Sigmoid colon (tissue), 6 donors: ENCODE measurements at regions not wholly inside any gene's neighbourhood (a gene's known extent, or its start where the extent isn't known, plus 50 kb on each side); places are given as distances from the start of the nearest gene placed in this dataset.
A peak's percentile ranks its signal among the peaks of the same experiment; 100 is the strongest.

Source experiments
- DNase-seq: peaks from one replicate; pipeline ENCODE4 v3.0.0-alpha.2; 2019
- H3K27ac ChIP-seq, 4 donors: fragments of 200-600 bp; sonication (generic); one replicate each; pipeline ENCODE4 v1.5.1; 2016 to 2019; ENCODE audit warnings: mild to moderate bottlenecking in 1 of 4
- H3K27me3 ChIP-seq, 3 donors: fragments of 200-600 bp; sonication (generic); one replicate each; pipeline ENCODE4 v1.5.1; 2019; ENCODE audit warnings: mild to moderate bottlenecking in 1 of 3
- H3K36me3 ChIP-seq, 4 donors: fragments of 200-600 bp; sonication (generic); one replicate each; pipeline ENCODE4 v1.5.1; 2016 to 2019
- H3K4me1 ChIP-seq, 4 donors: fragments of 200-600 bp; sonication (generic); one replicate each; pipeline ENCODE4 v1.5.1; 2017 to 2019
- H3K4me3 ChIP-seq, 4 donors: fragments of 200-600 bp; sonication (generic); one replicate each; pipeline ENCODE4 v1.5.1; 2017 to 2019; ENCODE audit warnings: mild to moderate bottlenecking in 2 of 4, moderate library complexity in 1 of 4
- H3K9me3 ChIP-seq, 4 donors: fragments of 200-600 bp in 3 of 4; sonication (generic) in 3 of 4; one replicate each; pipeline versions ENCODE4 v1.5.1 to v1.6.1; 2013 to 2019
- EP300 ChIP-seq, 4 donors: sonication (generic); formaldehyde crosslinking; IDR thresholded peaks; one replicate each; pipeline ENCODE4 v1.6.1; 2017; ENCODE audit warnings: antibody characterized with exemption in 4 of 4
- POLR2A ChIP-seq, 2 donors: fragments of 450-650 bp; IDR thresholded peaks; one replicate each; pipeline ENCODE4 v1.6.1; 2016; ENCODE audit warnings: antibody characterized with exemption in 2 of 2, mild to moderate bottlenecking in 2 of 2, moderate library complexity in 2 of 2
- POLR2AphosphoS5 ChIP-seq, 4 donors: sonication (generic); formaldehyde crosslinking; IDR thresholded peaks; one replicate each; pipeline ENCODE4 v1.6.1; 2017; ENCODE audit warnings: antibody characterized with exemption in 4 of 4
- WGBS, 2 donors: extraction: QIAGEN DNeasy Blood & Tissue Kit; methylation state at CpG; one replicate each; pipeline ENCODE4 v1.1.7; 2013; 5-methylcytosine and 5-hydroxymethylcytosine counted together
- intact Hi-C: fragments of 100-400 bp; cut with DNase I; formaldehyde crosslinking; loops from one replicate; pipeline ENCODE4 v1.15.1; 2023
- TF ChIP-seq, protein P1 (sequence below), 4 experiments: fragments of 450-650 bp in 3 of 4; fragments of 200-600 bp in 1 of 4; IDR thresholded peaks; one replicate each; pipeline ENCODE4 v1.5.1; 2016 to 2019; ENCODE audit warnings: antibody characterized with exemption in 4 of 4, mild to moderate bottlenecking in 3 of 4, moderate library complexity in 2 of 4
- donor health status: healthy with polysubstance abuse.
- donor health status: healthy.

DNA sequence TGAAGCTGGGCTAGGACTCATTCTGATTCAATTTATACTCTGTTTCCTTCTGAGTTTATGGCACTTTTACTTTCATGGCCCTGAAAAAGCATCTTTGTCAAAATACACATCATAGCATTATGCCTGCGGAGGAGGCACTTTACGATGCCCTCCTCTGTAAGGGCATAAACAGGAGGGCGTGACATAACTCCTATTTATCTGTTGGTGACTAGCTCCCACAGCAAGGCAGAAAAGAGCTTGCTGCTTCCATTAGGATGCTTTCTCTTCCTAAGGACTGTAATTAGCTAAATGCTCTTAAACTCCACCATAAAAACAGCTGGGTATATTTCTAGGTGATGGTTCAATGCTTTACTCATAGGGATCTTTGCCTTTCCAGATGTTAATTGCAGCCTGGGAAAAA lies 315.2 kb upstream of the GHITM start:
- Histone ChIP-seq H3K27me3 (no peaks in the 10 kb centered on the region), H3K27ac (no peak overlapping the region), H3K36me3 (no peaks in the 10 kb centered on the region), H3K4me3 (no peak overlapping the region), H3K4me1 (no peaks in the 10 kb centered on the region), H3K9me3 (no peaks in the 10 kb centered on the region)
- intact Hi-C loops, result no loop called here
- TF ChIP-seq POLR2AphosphoS5 (IDR thresholded peaks at IDR 0.05) (no peak), EP300 (IDR thresholded peaks at IDR 0.05) (no peak), POLR2A (IDR thresholded peaks at IDR 0.05) (no peak)
- TF ChIP-seq, protein P1, sequence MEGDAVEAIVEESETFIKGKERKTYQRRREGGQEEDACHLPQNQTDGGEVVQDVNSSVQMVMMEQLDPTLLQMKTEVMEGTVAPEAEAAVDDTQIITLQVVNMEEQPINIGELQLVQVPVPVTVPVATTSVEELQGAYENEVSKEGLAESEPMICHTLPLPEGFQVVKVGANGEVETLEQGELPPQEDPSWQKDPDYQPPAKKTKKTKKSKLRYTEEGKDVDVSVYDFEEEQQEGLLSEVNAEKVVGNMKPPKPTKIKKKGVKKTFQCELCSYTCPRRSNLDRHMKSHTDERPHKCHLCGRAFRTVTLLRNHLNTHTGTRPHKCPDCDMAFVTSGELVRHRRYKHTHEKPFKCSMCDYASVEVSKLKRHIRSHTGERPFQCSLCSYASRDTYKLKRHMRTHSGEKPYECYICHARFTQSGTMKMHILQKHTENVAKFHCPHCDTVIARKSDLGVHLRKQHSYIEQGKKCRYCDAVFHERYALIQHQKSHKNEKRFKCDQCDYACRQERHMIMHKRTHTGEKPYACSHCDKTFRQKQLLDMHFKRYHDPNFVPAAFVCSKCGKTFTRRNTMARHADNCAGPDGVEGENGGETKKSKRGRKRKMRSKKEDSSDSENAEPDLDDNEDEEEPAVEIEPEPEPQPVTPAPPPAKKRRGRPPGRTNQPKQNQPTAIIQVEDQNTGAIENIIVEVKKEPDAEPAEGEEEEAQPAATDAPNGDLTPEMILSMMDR (IDR thresholded peaks at IDR 0.05), result no peak
- WGBS, 2 donors, result 50 to 75% methylated on average over 3 of the region's 3 CpGs
- DNase-seq, result no peak

DNA sequence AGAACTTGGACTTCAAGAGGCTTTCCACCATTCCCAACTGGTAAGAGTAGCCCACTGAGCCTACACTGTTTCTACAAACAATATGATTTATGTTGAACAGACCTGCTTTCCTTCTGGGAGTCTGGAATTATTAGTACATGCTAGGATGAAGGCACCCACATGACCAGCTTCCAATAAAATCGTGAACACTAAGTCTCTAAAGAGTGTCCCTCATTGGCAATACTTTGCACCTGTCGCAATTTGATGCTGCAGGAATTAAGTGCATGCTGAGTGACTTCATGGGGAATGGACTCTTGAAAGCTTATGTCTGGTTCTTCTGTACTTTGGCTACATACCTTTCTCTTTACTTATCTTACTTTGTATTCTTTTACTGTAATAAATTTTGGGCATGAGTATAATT lies 305.2 kb upstream of the GHITM start:
- TF ChIP-seq POLR2A (IDR thresholded peaks at IDR 0.05), result no peak
- no peak for TF ChIP-seq EP300 (IDR thresholded peaks at IDR 0.05)
- Histone ChIP-seq H3K27ac (no peak overlapping the region), H3K4me3 (no peak overlapping the region), H3K27me3 (no peaks in the 10 kb centered on the region), H3K4me1 (no peaks in the 10 kb centered on the region), H3K9me3 (no peaks in the 10 kb centered on the region), H3K36me3 (no peaks in the 10 kb centered on the region)
- intact Hi-C loops, result no loop called here
- WGBS, 2 donors, result 73 to 80% methylated on average over 2 of the region's 2 CpGs
- DNase-seq, result no peak

DNA sequence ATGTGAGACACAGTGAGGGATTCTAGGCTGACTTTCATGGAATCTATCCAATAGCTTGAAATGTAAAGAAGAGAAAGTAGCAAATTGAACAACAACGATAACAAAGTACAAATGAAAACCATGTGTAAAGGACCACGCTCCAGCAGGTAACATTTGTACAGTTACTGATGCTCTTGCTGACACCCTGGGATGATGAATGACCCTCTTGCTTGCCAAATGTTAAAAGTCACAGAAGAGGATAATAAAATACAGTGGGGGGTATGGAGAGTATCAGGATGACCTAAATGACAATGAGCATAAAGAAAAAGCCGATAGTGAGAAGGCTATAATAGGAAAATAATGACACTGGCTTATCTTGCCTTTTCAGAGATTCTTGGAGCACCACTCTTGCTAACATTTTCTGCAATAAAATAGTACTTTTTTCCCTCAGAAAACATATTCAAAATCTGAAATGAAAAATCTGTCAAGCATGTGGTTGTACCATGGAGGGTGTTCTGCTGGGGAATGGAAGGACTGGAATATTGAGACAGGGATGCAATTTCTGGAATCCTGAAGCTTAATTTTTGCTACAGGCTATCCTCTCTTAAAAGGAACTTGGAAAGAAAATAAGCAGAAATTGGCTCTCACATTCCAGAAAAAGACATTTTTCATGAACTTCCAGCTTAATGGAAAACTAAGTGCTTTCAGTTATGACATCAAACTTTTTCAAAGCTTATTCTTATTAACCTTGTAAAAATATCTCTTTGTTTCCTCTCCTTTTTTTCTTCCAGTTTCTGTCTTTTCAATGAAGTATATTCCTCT lies 303.2 kb upstream of the GHITM start:
- 82 to 84% methylated on average over 3 of the region's 3 CpGs for WGBS, 2 donors
- Histone ChIP-seq H3K27me3 (no peaks in the 10 kb centered on the region), H3K27ac (peak overlapping the region in 1 of 4 donors; percentile 16), H3K4me3 (no peak overlapping the region), H3K9me3 (no peaks in the 10 kb centered on the region), H3K4me1 (no peaks in the 10 kb centered on the region), H3K36me3 (no peaks in the 10 kb centered on the region)
- DNase-seq, result no peak
- intact Hi-C loops, result no loop called here
- TF ChIP-seq, protein P1 (IDR thresholded peaks at IDR 0.05), result no peak
- no peak for TF ChIP-seq POLR2AphosphoS5 (IDR thresholded peaks at IDR 0.05)
- no peak for TF ChIP-seq EP300 (IDR thresholded peaks at IDR 0.05)
- TF ChIP-seq POLR2A (IDR thresholded peaks at IDR 0.05), result no peak

DNA sequence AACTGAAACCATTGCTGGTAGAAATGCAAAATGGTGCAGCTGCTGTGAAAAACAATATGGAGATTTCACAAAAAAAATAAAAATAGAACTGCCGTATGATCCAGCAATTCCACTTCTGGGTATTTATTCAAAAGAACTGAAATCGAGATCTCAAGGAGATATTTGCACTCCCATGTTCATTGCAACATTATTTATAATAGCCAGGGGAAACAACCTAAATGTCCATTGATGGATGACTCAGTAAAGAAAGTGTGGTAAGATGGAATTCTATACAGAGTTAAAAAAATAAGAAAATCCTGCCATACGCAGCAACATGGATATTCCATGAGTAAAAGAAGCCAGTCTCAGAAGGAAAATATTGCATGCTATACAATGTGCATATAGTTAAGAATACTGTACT lies 290.6 kb upstream of the GHITM start:
- no peak for DNase-seq
- H3K36me3 ChIP-seq, result no peaks in the 10 kb centered on the region
- TF ChIP-seq POLR2AphosphoS5 (IDR thresholded peaks at IDR 0.05) (no peak), POLR2A (IDR thresholded peaks at IDR 0.05) (no peak), EP300 (IDR thresholded peaks at IDR 0.05) (no peak)
- TF ChIP-seq, protein P1 (IDR thresholded peaks at IDR 0.05), result no peak
- intact Hi-C loops, result no loop called here
- WGBS, 2 donors, result 69 to 85% methylated on average over 3 of the region's 3 CpGs
- no peak overlapping the region for H3K27ac ChIP-seq
- H3K9me3 ChIP-seq, result no peaks in the 10 kb centered on the region
- no peaks in the 10 kb centered on the region for H3K27me3 ChIP-seq
- H3K4me3 ChIP-seq, result no peak overlapping the region
- H3K4me1 ChIP-seq, result no peaks in the 10 kb centered on the region

DNA sequence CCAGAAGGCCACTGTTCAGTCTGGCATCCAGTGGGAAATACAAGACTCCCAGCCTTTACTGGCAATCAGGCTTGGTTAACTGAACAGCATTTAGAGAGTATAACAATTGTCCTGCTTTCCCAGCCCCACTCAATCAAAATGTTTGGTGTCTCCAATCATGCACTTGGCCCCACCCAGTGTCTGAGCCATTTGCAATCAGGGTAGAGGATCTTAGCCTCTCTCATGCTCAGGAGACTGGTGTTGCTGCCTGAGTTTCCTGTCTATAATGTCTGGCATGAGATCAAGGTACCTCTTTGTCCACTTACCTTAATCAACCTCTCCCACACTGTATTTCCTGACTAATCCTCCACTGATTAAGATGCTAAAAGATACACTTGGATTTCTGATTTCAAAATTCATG lies 290.2 kb upstream of the GHITM start:
- DNase-seq, result no peak
- H3K27ac ChIP-seq, result no peak overlapping the region
- no peak overlapping the region for H3K4me3 ChIP-seq

DNA sequence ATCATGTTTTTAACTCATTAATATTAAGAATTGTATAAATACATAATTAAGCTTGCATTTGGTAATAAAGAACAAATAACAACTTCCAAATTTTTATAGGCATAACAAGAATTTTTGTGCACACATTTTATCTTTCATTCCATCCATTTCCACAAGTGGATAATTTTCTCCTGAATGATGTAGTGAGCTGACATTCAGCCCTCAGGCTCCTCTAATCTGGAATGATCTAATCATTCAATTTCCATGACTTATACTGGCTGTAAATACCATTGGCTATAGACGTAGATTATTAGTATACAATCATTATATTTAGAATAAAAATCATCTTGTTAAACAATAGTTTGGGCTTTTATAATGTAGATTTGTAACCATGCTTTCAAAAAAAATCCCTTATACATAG lies 287.2 kb upstream of the GHITM start:
- Histone ChIP-seq H3K27me3 (no peaks in the 10 kb centered on the region), H3K4me1 (no peaks in the 10 kb centered on the region), H3K9me3 (no peaks in the 10 kb centered on the region), H3K4me3 (no peak overlapping the region), H3K27ac (no peak overlapping the region), H3K36me3 (no peaks in the 10 kb centered on the region)
- 38 to 68% methylated on average over 1 of the region's 1 CpG for WGBS, 2 donors
- intact Hi-C loops, result no loop called here
- TF ChIP-seq POLR2A (IDR thresholded peaks at IDR 0.05) (no peak), EP300 (IDR thresholded peaks at IDR 0.05) (no peak), POLR2AphosphoS5 (IDR thresholded peaks at IDR 0.05) (no peak)
- TF ChIP-seq, protein P1 (IDR thresholded peaks at IDR 0.05), result no peak
- no peak for DNase-seq

More for the DNA sequence above, 290.2 kb upstream of the GHITM start:
- H3K27me3 ChIP-seq, result no peaks in the 10 kb centered on the region
- H3K4me1 ChIP-seq, result no peaks in the 10 kb centered on the region
- TF ChIP-seq POLR2AphosphoS5 (IDR thresholded peaks at IDR 0.05), result no peak
- TF ChIP-seq POLR2A (IDR thresholded peaks at IDR 0.05), result no peak
- TF ChIP-seq EP300 (IDR thresholded peaks at IDR 0.05), result no peak
- H3K36me3 ChIP-seq, result no peaks in the 10 kb centered on the region
- no peaks in the 10 kb centered on the region for H3K9me3 ChIP-seq
- intact Hi-C loops, result no loop called here
